Progenitor cell of endocrine pancreas (in vitro differentiated cells): ENCODE measurements at regions not wholly inside any gene's neighbourhood (a gene's known extent, or its start where the extent isn't known, plus 50 kb on each side); places are given as distances from the start of the nearest gene placed in this dataset.
"Not testable (repeated sequence)": the region's sequence is repeated elsewhere in the genome, so short reads cannot be mapped to it uniquely, and the experiment has no call there.

ENCODE experiments used
- DNase-seq: peaks from one replicate; pipeline ENCODE4 v3.0.0; 2021; ENCODE audit warnings: low spot score; ENCODE audit not compliant: unreplicated experiment
- H3K27ac Mint-ChIP-seq: 2 replicates; pipeline ENCODE4 v1.8.0; 2021; ENCODE audit warnings: mild to moderate bottlenecking, moderate library complexity, mixed read lengths
- H3K27me3 Mint-ChIP-seq: 2 replicates; pipeline ENCODE4 v1.8.0; 2021; ENCODE audit warnings: mixed read lengths
- H3K36me3 Mint-ChIP-seq: 2 replicates; pipeline ENCODE4 v1.8.0; 2022; ENCODE audit warnings: mixed read lengths; ENCODE audit not compliant: insufficient read depth
- H3K4me1 Mint-ChIP-seq: 2 replicates; pipeline ENCODE4 v1.8.0; 2021; ENCODE audit warnings: low read depth, mixed read lengths
- H3K4me3 Mint-ChIP-seq: 2 replicates; pipeline ENCODE4 v1.8.0; 2021; ENCODE audit warnings: low read depth, mild to moderate bottlenecking, moderate library complexity, mixed read lengths
- H3K9me3 Mint-ChIP-seq: 2 replicates; pipeline ENCODE4 v1.8.0; 2021; ENCODE audit warnings: low read depth, mixed read lengths
- TF ChIP-seq, protein P1 (sequence below): fragments of 200-600 bp; sonication (generic); IDR thresholded peaks from one replicate; pipeline ENCODE4 v1.5.0; 2021; ENCODE audit warnings: antibody characterized with exemption, mild to moderate bottlenecking; ENCODE audit not compliant: unreplicated experiment

DNA sequence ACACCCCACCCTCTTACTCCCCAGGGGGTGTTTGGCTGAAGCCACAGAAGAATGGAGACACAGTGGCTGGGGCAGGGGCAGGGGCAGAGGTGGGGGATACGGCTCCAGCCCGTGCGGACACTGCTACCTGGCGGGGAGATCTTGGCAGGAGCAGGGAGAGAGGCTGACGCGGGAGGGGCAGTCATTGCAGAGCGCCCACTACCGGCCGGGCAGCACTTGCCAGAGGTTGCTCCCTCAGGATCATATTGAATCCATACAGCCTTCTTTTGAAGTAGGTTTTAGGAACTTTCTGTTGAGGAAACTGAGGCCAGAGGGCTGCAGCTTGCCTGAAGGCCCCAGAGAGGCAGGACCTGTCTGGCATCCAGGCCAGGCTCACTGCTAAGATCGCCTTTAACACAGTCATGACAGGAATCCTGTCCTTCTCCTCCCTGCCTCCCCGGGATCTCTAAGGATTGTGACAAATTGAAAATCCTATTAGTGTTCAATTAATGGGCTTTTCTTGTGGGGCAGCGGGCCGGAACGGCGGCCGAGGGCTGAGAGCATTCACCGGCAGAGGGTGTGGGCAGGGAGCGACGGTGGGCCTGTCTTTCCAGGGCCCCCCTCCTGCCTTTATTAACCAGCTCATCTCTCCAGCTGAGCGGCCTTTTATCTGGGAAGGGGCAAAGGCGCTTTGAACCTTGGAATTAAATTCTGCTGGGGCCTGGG, 65.5 kb upstream of the WNT4 start:
- Mint-ChIP-seq H3K9me3 (no peaks in the 10 kb centered on the region), H3K4me1 (no peaks in the 10 kb centered on the region), H3K27ac (no peak overlapping the region), H3K4me3 (no peak overlapping the region), H3K27me3 (peaks cover 90% of the 10 kb centered on the region), H3K36me3 (no peaks in the 10 kb centered on the region)
- no peak for DNase-seq
- TF ChIP-seq, protein P1, sequence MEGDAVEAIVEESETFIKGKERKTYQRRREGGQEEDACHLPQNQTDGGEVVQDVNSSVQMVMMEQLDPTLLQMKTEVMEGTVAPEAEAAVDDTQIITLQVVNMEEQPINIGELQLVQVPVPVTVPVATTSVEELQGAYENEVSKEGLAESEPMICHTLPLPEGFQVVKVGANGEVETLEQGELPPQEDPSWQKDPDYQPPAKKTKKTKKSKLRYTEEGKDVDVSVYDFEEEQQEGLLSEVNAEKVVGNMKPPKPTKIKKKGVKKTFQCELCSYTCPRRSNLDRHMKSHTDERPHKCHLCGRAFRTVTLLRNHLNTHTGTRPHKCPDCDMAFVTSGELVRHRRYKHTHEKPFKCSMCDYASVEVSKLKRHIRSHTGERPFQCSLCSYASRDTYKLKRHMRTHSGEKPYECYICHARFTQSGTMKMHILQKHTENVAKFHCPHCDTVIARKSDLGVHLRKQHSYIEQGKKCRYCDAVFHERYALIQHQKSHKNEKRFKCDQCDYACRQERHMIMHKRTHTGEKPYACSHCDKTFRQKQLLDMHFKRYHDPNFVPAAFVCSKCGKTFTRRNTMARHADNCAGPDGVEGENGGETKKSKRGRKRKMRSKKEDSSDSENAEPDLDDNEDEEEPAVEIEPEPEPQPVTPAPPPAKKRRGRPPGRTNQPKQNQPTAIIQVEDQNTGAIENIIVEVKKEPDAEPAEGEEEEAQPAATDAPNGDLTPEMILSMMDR, result no peak

DNA sequence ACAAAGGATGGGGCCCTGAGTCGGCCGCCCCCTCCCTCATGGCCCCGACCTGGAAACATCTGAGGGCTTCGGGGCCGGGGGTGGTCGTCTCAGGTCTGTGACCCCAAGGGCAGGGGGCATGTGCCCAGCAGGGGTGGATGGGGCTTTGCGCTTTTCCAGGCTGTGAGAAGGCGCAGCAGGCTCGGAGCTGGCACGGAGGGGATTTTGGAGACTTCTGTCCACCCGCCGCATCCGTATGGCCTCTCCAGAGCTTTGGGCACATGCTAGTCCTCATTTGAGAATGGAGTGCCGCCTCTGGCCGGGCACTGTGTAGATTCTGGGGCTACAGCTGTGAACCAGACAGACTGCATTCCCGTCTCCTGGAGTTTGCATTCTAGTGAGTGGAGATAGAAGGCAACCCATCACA, 66.1 kb upstream of the WNT4 start:
- TF ChIP-seq, protein P1, result no peak
- Mint-ChIP-seq H3K36me3 (no peaks in the 10 kb centered on the region), H3K27me3 (peaks cover 87% of the 10 kb centered on the region), H3K4me3 (no peak overlapping the region), H3K27ac (no peak overlapping the region), H3K4me1 (no peaks in the 10 kb centered on the region), H3K9me3 (no peaks in the 10 kb centered on the region)
- DNase-seq, result no peak

DNA sequence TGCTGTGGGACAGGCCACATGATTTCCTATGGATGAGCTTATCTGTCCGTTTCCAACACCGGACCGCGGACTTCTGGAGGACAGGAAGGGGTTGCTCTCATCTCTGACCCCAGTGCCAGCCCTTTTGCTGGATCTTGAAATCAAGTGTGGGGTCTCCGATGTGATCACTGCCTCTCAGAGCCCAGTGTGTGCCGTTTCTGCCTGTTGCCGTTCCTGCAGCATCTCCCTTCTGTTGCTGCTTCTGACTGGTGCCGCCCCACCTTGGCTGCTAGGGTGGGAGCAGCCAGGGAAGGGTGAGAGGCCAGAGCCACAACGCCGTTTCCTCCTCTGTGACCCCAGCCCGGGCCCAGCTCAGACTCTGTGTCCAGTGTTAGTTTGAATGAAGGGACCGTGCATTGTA, 67.3 kb upstream of the WNT4 start:
- Mint-ChIP-seq H3K27me3 (peaks cover 85% of the 10 kb centered on the region), H3K27ac (no peak overlapping the region), H3K36me3 (no peaks in the 10 kb centered on the region), H3K4me1 (no peaks in the 10 kb centered on the region), H3K4me3 (no peak overlapping the region), H3K9me3 (no peaks in the 10 kb centered on the region)
- DNase-seq, result no peak
- TF ChIP-seq, protein P1, result no peak

DNA sequence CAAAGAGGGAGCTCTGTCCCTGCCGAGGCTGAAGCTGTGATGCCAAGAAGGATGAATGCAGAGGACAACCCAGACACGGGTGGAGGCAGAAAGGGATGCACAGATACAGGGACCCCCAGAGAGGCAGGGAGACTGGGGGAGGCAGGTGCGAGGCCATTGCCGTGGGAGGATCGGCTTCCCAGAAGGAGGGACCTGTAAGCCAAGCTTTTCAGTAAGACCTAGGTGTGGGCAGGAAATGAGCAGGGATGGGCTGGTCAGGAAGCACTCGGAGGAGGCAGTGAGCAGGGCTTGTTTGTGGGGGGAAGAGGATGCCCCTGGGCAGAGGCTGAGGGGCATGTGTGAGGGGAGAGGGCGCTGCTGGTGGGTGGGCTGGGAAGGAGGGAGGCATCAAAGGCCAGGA, 67.7 kb upstream of the WNT4 start:
- TF ChIP-seq, protein P1, result no peak
- H3K36me3 Mint-ChIP-seq, result no peaks in the 10 kb centered on the region
- H3K4me1 Mint-ChIP-seq, result no peaks in the 10 kb centered on the region
- DNase-seq, result no peak
- H3K27ac Mint-ChIP-seq, result no peak overlapping the region
- no peak overlapping the region for H3K4me3 Mint-ChIP-seq
- no peaks in the 10 kb centered on the region for H3K9me3 Mint-ChIP-seq
- peaks cover 80% of the 10 kb centered on the region for H3K27me3 Mint-ChIP-seq

DNA sequence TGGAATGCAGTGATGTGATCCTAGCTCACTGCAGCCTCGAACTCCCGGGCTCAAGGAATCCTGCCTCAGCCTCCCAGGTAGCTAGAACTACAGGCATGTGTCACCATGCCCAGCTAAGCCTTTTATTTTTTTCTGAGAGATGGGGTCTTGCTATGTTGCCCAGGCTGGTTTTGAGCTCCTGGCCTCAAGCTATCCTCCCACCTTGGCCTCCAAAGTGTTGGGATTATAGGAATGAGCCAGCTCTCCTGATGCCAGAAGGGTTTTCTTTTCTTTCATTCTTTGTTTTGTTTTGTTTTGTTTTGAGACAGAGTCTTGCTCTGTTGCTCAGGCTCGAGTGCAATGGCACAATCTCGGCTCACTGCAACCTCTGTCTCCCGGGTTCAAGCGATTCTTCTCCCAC, 68.6 kb upstream of the WNT4 start:
- not testable (repeated sequence) for DNase-seq, H3K27ac Mint-ChIP-seq

More for the DNA sequence above, 68.6 kb upstream of the WNT4 start:
- peaks cover 79% of the 10 kb centered on the region for H3K27me3 Mint-ChIP-seq
- H3K4me1 Mint-ChIP-seq, H3K9me3 Mint-ChIP-seq, H3K36me3 Mint-ChIP-seq, H3K4me3 Mint-ChIP-seq: not testable (repeated sequence)
